GM23248 (cell line): ENCODE measurements at regions not wholly inside any gene's neighbourhood (a gene's known extent, or its start where the extent isn't known, plus 50 kb on each side); places are given as distances from the start of the nearest gene placed in this dataset.

Experiments used
- EZH2 ChIP-seq: fragments of 200-600 bp; sonication (generic); IDR thresholded peaks from 2 replicates; pipeline ENCODE4 v1.6.1; 2018; ENCODE audit warnings: antibody characterized with exemption, mild to moderate bottlenecking; ENCODE audit not compliant: insufficient read depth, poor library complexity, severe bottlenecking
- EZH2phosphoT487 ChIP-seq: fragments of 200-600 bp; sonication (generic); IDR thresholded peaks from 2 replicates; pipeline ENCODE4 v1.6.1; 2018; ENCODE audit warnings: antibody characterized with exemption, moderate library complexity, mild to moderate bottlenecking, low read depth; ENCODE audit not compliant: insufficient read depth

DNA sequence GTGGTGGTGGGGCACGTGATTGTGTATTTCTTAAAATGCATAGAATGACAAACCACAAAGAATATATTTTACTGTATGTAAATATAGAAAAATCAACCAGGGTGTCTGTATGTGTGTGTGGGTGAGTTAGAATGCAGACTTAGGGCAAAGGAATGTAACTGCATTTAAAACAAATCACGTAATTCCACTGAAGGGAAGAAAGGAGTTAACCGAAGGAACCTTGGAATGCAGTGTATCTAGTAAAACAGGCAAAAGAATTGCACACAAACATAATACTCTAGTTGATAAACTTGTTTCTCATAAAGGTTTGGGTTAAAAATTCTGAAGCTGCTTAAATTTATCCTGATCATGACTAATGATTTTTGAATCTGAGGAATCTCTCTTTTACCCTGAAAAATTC lies 134.9 kb downstream of the ADRA2A start:
- TF ChIP-seq EZH2phosphoT487 (no peak), EZH2 (no peak)
